Fibroblast of pulmonary artery (primary cell): ENCODE measurements at regions not wholly inside any gene's neighbourhood (a gene's known extent, or its start where the extent isn't known, plus 50 kb on each side); places are given as distances from the start of the nearest gene placed in this dataset.
"Not testable (repeated sequence)": the region's sequence is repeated elsewhere in the genome, so short reads cannot be mapped to it uniquely, and the experiment has no call there.

Experiments
- DNase-seq: peaks from one replicate; pipeline ENCODE4 v3.0.0-alpha.2; 2010; ENCODE audit warnings: low read depth
- H3K4me3 ChIP-seq: replicated peaks from 2 replicates; pipeline ENCODE4 v1.5.1; 2011; ENCODE audit warnings: low read depth, mild to moderate bottlenecking, control low read depth, low read length, moderate library complexity
- TF ChIP-seq, protein P1 (sequence below): IDR thresholded peaks from 2 replicates; pipeline ENCODE4 v1.5.1; 2011; ENCODE audit warnings: mild to moderate bottlenecking, control low read depth, low read length, inconsistent platforms; ENCODE audit errors: missing control alignments

DNA sequence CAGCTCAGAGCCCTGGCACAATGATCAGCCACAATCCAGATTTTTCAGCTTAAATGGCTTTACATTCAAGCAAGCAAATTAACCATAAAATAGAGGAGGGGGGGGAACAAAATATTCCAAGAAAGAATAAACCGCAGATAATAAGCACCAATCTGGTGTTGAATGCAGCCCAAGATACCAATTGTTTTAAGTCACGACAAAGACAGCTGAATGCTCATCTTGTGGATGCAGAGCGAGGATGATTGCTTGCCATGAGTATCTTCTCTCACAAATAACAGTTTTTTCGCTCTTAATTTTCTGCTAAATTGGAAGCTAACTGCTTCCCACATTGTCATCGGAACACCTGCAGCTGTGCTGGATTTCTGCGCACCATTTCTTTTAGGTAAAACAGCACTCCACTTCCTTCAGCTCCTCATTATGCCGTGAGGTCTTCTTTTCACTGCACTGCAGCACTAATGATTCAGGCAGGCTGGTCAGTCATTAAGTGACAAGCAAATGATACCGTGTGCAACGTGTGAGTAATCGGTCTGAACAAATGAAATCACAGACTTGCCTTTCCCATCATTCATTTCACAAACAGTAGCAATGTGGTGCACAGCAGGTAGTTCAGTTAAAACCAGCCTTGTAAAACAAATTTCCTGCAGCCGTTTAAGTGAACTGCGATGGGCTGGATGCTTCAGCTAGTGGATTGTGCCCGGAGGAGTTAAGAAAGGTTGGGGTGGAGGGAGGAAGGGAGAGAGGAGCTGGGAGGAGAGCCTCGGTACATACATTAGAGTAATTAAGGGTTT lies 106.4 kb upstream of the CDCA7L start:
- TF ChIP-seq, protein P1, sequence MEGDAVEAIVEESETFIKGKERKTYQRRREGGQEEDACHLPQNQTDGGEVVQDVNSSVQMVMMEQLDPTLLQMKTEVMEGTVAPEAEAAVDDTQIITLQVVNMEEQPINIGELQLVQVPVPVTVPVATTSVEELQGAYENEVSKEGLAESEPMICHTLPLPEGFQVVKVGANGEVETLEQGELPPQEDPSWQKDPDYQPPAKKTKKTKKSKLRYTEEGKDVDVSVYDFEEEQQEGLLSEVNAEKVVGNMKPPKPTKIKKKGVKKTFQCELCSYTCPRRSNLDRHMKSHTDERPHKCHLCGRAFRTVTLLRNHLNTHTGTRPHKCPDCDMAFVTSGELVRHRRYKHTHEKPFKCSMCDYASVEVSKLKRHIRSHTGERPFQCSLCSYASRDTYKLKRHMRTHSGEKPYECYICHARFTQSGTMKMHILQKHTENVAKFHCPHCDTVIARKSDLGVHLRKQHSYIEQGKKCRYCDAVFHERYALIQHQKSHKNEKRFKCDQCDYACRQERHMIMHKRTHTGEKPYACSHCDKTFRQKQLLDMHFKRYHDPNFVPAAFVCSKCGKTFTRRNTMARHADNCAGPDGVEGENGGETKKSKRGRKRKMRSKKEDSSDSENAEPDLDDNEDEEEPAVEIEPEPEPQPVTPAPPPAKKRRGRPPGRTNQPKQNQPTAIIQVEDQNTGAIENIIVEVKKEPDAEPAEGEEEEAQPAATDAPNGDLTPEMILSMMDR: no peak
- no peak for DNase-seq
- H3K4me3 ChIP-seq: no peak overlapping the region

- TF ChIP-seq, protein P1: no peak
- no peak for DNase-seq
- no peak overlapping the region for H3K4me3 ChIP-seq
These were observed 104.2 kb upstream of the CDCA7L start for GRCh38 chr7:22049766-22050500.

GRCh38 chr7:22043367-22043766 lies 97.7 kb upstream of the CDCA7L start:
- DNase-seq: peak; percentile 1
- H3K4me3 ChIP-seq: no peak overlapping the region
- TF ChIP-seq, protein P1: no peak

GRCh38 chr7:22040923-22041595 lies 95.4 kb upstream of the CDCA7L start:
- no peak for DNase-seq
- TF ChIP-seq, protein P1: no peak

DNA sequence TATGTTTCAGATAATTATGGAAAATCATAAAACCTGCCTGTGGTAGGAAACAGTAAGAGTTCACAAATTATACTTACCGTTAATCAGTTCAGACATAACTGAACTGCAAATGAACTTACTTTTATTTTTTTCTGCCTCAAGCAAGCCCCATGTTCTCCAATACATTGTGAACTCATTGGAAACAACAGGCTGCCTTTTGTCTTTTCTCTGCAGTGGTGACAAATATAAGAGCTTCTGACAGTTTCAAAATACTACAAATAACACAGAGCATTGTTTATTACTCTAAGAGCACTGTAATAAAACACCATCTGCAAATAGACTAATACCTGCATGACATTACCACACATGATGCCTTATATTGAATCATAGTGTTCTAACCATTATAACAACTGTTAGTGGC lies 94.0 kb upstream of the CDCA7L start:
- TF ChIP-seq, protein P1: no peak
- no peak overlapping the region for H3K4me3 ChIP-seq
- no peak for DNase-seq

More at GRCh38 chr7:22040923-22041595, 95.4 kb upstream of the CDCA7L start:
- H3K4me3 ChIP-seq: no peak overlapping the region

DNA sequence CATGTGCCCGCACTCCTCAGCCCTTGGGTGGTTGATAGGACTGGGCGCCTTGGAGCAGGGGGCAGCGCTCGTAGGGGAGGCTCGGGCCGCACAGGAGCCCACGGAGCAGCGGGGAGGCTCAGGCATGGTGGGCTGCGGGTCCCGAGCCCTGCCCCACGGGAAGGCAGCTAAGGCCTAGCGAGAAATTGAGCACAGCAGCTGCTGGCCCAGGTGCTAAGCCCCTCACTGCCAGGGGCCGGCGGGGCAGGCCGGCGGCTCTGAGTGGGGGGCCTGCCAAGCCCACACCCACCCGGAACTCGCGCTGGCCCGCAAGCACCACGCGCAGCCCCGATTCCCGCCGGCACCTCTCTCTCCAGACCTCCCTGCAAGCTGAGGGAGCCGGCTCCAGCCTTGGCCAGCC lies 86.7 kb upstream of the CDCA7L start:
- H3K4me3 ChIP-seq, DNase-seq: not testable (repeated sequence)

- not testable (repeated sequence) for H3K4me3 ChIP-seq, DNase-seq
These were observed 83.0 kb upstream of the CDCA7L start for GRCh38 chr7:22028656-22029055.

DNA sequence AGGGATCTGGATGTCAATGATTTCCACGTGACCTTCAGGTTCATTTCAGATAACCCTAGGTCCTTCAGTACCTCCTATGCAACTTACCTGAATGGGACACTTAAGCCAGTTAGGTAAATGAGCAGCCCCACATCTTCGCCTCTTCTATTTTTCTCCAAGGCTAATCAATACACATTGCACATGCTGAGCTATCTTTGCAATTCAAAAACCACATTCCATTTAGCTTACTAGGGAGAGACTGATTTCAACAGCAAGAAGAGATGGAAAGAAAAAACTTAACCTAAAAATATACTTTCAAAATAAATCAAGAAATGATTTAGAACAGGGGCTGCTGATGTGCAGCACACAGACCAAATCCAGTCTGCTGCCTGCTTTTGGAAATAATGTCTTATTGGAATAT lies 81.8 kb upstream of the CDCA7L start:
- H3K4me3 ChIP-seq: no peak overlapping the region
- TF ChIP-seq, protein P1: no peak
- DNase-seq: no peak
